IMR-90 (cell line): ENCODE measurements at regions not wholly inside any gene's neighbourhood (a gene's known extent, or its start where the extent isn't known, plus 50 kb on each side); places are given as distances from the start of the nearest gene placed in this dataset.
A peak's percentile ranks its signal among the peaks of the same experiment; 100 is the strongest.

ENCODE experiments used
- ATAC-seq: fragments of 200-7000 bp; cut with Tn5 transposase; 2 replicates; pipeline ENCODE4 v1.9.1; 2020; ENCODE audit warnings: low read depth, mild to moderate bottlenecking, moderate library complexity
- BruUV-seq: library from RNA; stranded (reverse); fragments of 400-500 nt; replicated peaks from 2 replicates; lab custom pipeline; 2021; lab: Mats Ljungman, UMichigan
- CTCF ChIA-PET: fragments of 300-600 bp; formaldehyde crosslinking; extraction: SDS; loops from one replicate; lab custom pipeline; 2021; ENCODE audit warnings: antibody characterized with exemption; lab: Yijun Ruan, JAX
- POLR2A ChIA-PET: fragments of 300-600 bp; sonication (Branson Sonifier 250); formaldehyde crosslinking; loops from one replicate; lab custom pipeline; 2022; ENCODE audit warnings: antibody characterized with exemption; ENCODE audit not compliant: unreplicated experiment; lab: Charles Lee
- DNase-seq: peaks from one replicate; pipeline ENCODE4 v3.0.0; 2013
- H2AFZ ChIP-seq: replicated peaks from 2 replicates; pipeline ENCODE3; 2013; ENCODE audit warnings: low read length, mild to moderate bottlenecking; ENCODE audit not compliant: poor library complexity
- H2AK5ac ChIP-seq: 2 replicates; pipeline ENCODE4 v1.6.1; 2013; ENCODE audit warnings: low read depth, low read length, inconsistent platforms
- H2AK9ac ChIP-seq: replicated peaks from 2 replicates; pipeline ENCODE3; 2013; ENCODE audit warnings: mild to moderate bottlenecking, low read depth, low read length, moderate library complexity; ENCODE audit not compliant: poor library complexity
- H2BK120ac ChIP-seq: 2 replicates; pipeline ENCODE4 v1.6.1; 2013; ENCODE audit warnings: low read depth, low read length, inconsistent platforms
- H2BK15ac ChIP-seq: 3 replicates; pipeline ENCODE4 v1.6.1; 2013; ENCODE audit warnings: low read depth, low read length, inconsistent platforms
- H2BK20ac ChIP-seq: 2 replicates; pipeline ENCODE4 v1.6.1; 2013; ENCODE audit warnings: low read depth, mild to moderate bottlenecking, inconsistent platforms, low read length, moderate library complexity
- H2BK5ac ChIP-seq: 2 replicates; pipeline ENCODE4 v1.6.1; 2013; ENCODE audit warnings: mild to moderate bottlenecking, low read depth, low read length, inconsistent platforms; ENCODE audit not compliant: poor library complexity, severe bottlenecking
- H3K14ac ChIP-seq: replicated peaks from 2 replicates; pipeline ENCODE4 v1.6.1; 2013; ENCODE audit warnings: low read depth, low read length, inconsistent platforms
- H3K18ac ChIP-seq: 2 replicates; pipeline ENCODE4 v1.6.1; 2013; ENCODE audit warnings: low read depth, low read length, control low read depth
- H3K23ac ChIP-seq: 2 replicates; pipeline ENCODE4 v1.6.1; 2013; ENCODE audit warnings: low read depth, low read length, inconsistent platforms
- H3K27ac ChIP-seq: 2 replicates; pipeline ENCODE4 v1.5.1; 2013; ENCODE audit warnings: mild to moderate bottlenecking, control low read depth, low read length; ENCODE audit not compliant: insufficient read depth
- H3K27me3 ChIP-seq: 2 replicates; pipeline ENCODE4 v1.6.1; 2013; ENCODE audit warnings: low read length; ENCODE audit not compliant: control insufficient read depth, insufficient read depth
- H3K36me3 ChIP-seq: 2 replicates; pipeline ENCODE4 v1.6.1; 2013; ENCODE audit warnings: low read length, mixed read lengths; ENCODE audit not compliant: control insufficient read depth, insufficient read depth
- H3K4ac ChIP-seq: 2 replicates; pipeline ENCODE4 v1.6.1; 2013; ENCODE audit warnings: low read depth, low read length, inconsistent platforms
- H3K4me1 ChIP-seq: 2 replicates; pipeline ENCODE4 v1.6.1; 2013; ENCODE audit warnings: low read length, mixed read lengths; ENCODE audit not compliant: control insufficient read depth, insufficient read depth
- H3K4me2 ChIP-seq: 2 replicates; pipeline ENCODE4 v1.6.1; 2013; ENCODE audit warnings: low read depth, mild to moderate bottlenecking, control low read depth, low read length, moderate library complexity
- H3K4me3 ChIP-seq: 2 replicates; pipeline ENCODE4 v1.5.1; 2013; ENCODE audit warnings: low read depth, mild to moderate bottlenecking, control low read depth, low read length, moderate library complexity; ENCODE audit not compliant: insufficient read depth
- H3K56ac ChIP-seq: 2 replicates; pipeline ENCODE4 v1.6.1; 2013; ENCODE audit warnings: low read length, inconsistent platforms; ENCODE audit not compliant: insufficient read depth; ENCODE audit errors: extremely low read depth
- H3K79me1 ChIP-seq, 2 experiments: 2 replicates each; pipeline ENCODE4 v1.6.1; 2013; ENCODE audit warnings: low read length in 2 of 2, inconsistent platforms in 1 of 2, low read depth in 1 of 2
- H3K9ac ChIP-seq: 2 replicates; pipeline ENCODE4 v1.6.1; 2013; ENCODE audit warnings: low read depth, low read length, control low read depth
- H3K9me1 ChIP-seq: 2 replicates; pipeline ENCODE4 v1.6.1; 2013; ENCODE audit warnings: low read length, inconsistent platforms; ENCODE audit not compliant: insufficient read depth
- H3K9me3 ChIP-seq: 2 replicates; pipeline ENCODE4 v1.6.1; 2013; ENCODE audit warnings: low read length; ENCODE audit not compliant: control insufficient read depth, insufficient read depth
- H4K20me1 ChIP-seq: 2 replicates; pipeline ENCODE4 v1.6.1; 2013; ENCODE audit warnings: low read length, inconsistent platforms; ENCODE audit not compliant: insufficient read depth
- H4K5ac ChIP-seq: 2 replicates; pipeline ENCODE4 v1.6.1; 2013; ENCODE audit warnings: mild to moderate bottlenecking, low read depth, low read length, control low read depth
- H4K8ac ChIP-seq, 2 experiments: 2 replicates each; pipeline ENCODE4 v1.6.1; 2013; ENCODE audit warnings: low read depth in 2 of 2, low read length in 2 of 2, control low read depth in 1 of 2, inconsistent platforms in 1 of 2
- H4K91ac ChIP-seq: 2 replicates; pipeline ENCODE4 v1.6.1; 2013; ENCODE audit warnings: low read depth, low read length, inconsistent platforms; ENCODE audit not compliant: insufficient read depth
- CEBPB ChIP-seq: IDR thresholded peaks from 2 replicates; pipeline ENCODE4 v1.6.1; 2012; ENCODE audit warnings: low read depth, low read length, improper control_type of control experiment
- CHD1 ChIP-seq: IDR thresholded peaks from 2 replicates; pipeline ENCODE4 v1.6.1; 2012; ENCODE audit warnings: low read depth, low read length, improper control_type of control experiment
- FOS ChIP-seq: fragments of 150-350 bp; IDR thresholded peaks from 2 replicates; pipeline ENCODE4 v1.6.1; 2016; ENCODE audit warnings: low read depth, low read length
- MAZ ChIP-seq: IDR thresholded peaks from 2 replicates; pipeline ENCODE4 v1.6.1; 2012; ENCODE audit warnings: low read depth, mild to moderate bottlenecking, low read length, improper control_type of control experiment, moderate library complexity, borderline replicate concordance
- MXI1 ChIP-seq: IDR thresholded peaks from 2 replicates; pipeline ENCODE4 v1.6.1; 2012; ENCODE audit warnings: low read depth, mild to moderate bottlenecking, low read length, moderate library complexity, borderline replicate concordance
- NFE2L2 ChIP-seq: fragments of 150-350 bp; IDR thresholded peaks from 2 replicates; pipeline ENCODE4 v1.6.1; 2016; ENCODE audit warnings: low read depth, mild to moderate bottlenecking, low read length
- POLR2A ChIP-seq: IDR thresholded peaks from 2 replicates; pipeline ENCODE4 v1.6.1; 2012; ENCODE audit warnings: mild to moderate bottlenecking, low read depth, low read length
- RAD21 ChIP-seq: IDR thresholded peaks from 2 replicates; pipeline ENCODE4 v1.6.1; 2012; ENCODE audit warnings: low read length, improper control_type of control experiment
- SMC3 ChIP-seq: fragments of 150-350 bp; IDR thresholded peaks from 2 replicates; pipeline ENCODE4 v1.6.1; 2016; ENCODE audit warnings: low read depth, mild to moderate bottlenecking, antibody characterized with exemption, low read length, moderate library complexity
- WGBS, 2 experiments: methylation state at CpG; one replicate each; pipeline versions ENCODE4 v1.1.5 to v1.1.7; 2013; ENCODE audit warnings: missing lambda C conversion rate in 2 of 2; ENCODE audit not compliant: insufficient read length in 1 of 2; ENCODE audit errors: extremely low coverage in 2 of 2; 5-methylcytosine and 5-hydroxymethylcytosine counted together
- dilution Hi-C: fragments of 300-500 bp; cut with HindIII; formaldehyde crosslinking; loops from one replicate; pipeline ENCODE4 v1.14.3; 2018; ENCODE audit warnings: low sequenced_read_pairs; ENCODE audit not compliant: unreplicated experiment
- in situ Hi-C: fragments of 300-500 bp; cut with MboI; formaldehyde crosslinking; loops from 3 replicates; pipeline ENCODE4 v1.14.3; 2019; ENCODE audit warnings: low sequenced_read_pairs, inconsistent platforms, mixed read lengths
- intact Hi-C: fragments of 100-400 bp; cut with micrococcal nuclease; formaldehyde crosslinking; loops from 2 replicates; pipeline ENCODE4 v1.10.0; 2022
- TF ChIP-seq, protein P1 (sequence below): fragments of 150-350 bp; IDR thresholded peaks from 2 replicates; pipeline ENCODE4 v1.6.1; 2017; ENCODE audit warnings: mild to moderate bottlenecking, antibody characterized with exemption, low read length, low read depth
- TF ChIP-seq, protein P2 (sequence below): fragments of 150-350 bp; IDR thresholded peaks from 2 replicates; pipeline ENCODE4 v1.6.1; 2016; ENCODE audit warnings: low read depth, mild to moderate bottlenecking, low read length, moderate library complexity, borderline replicate concordance

DNA sequence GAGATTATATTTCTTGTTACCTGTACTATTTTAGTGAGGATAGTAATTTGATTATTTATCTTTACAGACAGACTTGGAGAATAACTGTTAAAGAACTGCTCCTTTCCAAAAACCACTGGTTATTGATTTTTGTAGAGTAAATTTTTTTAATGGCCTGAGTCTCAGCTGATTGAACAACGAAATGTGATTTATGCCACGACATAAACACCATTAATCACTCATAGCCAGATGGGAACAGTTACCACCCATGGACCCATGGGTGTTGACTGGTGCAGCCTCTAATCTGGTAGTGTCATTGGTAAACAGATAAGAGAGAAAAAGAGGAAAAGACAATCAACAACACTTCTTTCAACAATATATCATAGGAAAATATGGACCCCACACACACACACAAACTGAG lies 101.4 kb upstream of the BEND6 start:
- Histone ChIP-seq H3K4me3 (no peak overlapping the region), H2BK20ac (no peak overlapping the region), H3K56ac (no peak overlapping the region), H3K79me1 (peaks cover 9 to 59% of the 10 kb centered on the region in 2 experiments; a peak in 3 of 4 replicates), H3K27ac (no peak overlapping the region), H2AK5ac (no peak overlapping the region), H3K4me1 (peaks cover 14% of the 10 kb centered on the region), H2BK120ac (no peak overlapping the region), H2BK5ac (no peak overlapping the region), H3K4ac (peak overlapping the region; percentile 60), H3K14ac (no peak overlapping the region), H3K23ac (no peak overlapping the region), H2AK9ac (no peak overlapping the region), H3K36me3 (no peaks in the 10 kb centered on the region), H4K91ac (no peak overlapping the region), H3K9ac (no peak overlapping the region), H4K20me1 (peaks cover 13% of the 10 kb centered on the region; the same call in 1 of the 2 replicates), H3K18ac (no peak overlapping the region), H2AFZ (no peak overlapping the region), H3K9me1 (peaks cover 10% of the 10 kb centered on the region; the same call in 1 of the 2 replicates), H4K5ac (no peak overlapping the region), H2BK15ac (no peak overlapping the region; the same call in 2 of the 3 replicates), H3K27me3 (no peaks in the 10 kb centered on the region), H3K9me3 (no peaks in the 10 kb centered on the region), H4K8ac (no peak overlapping the region), H3K4me2 (no peak overlapping the region)
- ATAC-seq: no peak
- dilution Hi-C loops (no loop called here), in situ Hi-C loops (loop anchor here (25.0 kb wide), 1 partner anchor 491 kb away; no protein-coding TSS in a partner anchor), intact Hi-C loops (loop anchor here (2.0 to 5.0 kb wide), 2 partner anchors 217 to 464 kb away; partner anchors contain the start of gene PRIM2)
- no CpG with 5 or more reads among the region's 2 CpGs for WGBS, 2 experiments
- ChIA-PET CTCF (interaction anchor here (1.0 to 2.7 kb wide), 2 partner anchors 9 to 11 kb away, joined by 3 to 21 read pairs; no protein-coding TSS in a partner anchor), POLR2A (no interaction called here)
- no peak for DNase-seq
- no peak for TF ChIP-seq POLR2A
- TF ChIP-seq RAD21: no peak
- no peak for TF ChIP-seq MAZ
- no peak for TF ChIP-seq CHD1
- no peak for TF ChIP-seq MXI1
- no peak for TF ChIP-seq NFE2L2
- TF ChIP-seq, protein P1, sequence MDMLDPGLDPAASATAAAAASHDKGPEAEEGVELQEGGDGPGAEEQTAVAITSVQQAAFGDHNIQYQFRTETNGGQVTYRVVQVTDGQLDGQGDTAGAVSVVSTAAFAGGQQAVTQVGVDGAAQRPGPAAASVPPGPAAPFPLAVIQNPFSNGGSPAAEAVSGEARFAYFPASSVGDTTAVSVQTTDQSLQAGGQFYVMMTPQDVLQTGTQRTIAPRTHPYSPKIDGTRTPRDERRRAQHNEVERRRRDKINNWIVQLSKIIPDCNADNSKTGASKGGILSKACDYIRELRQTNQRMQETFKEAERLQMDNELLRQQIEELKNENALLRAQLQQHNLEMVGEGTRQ: no peak
- no peak for TF ChIP-seq FOS
- TF ChIP-seq SMC3: no peak
- no peak for TF ChIP-seq CEBPB
- TF ChIP-seq, protein P2, sequence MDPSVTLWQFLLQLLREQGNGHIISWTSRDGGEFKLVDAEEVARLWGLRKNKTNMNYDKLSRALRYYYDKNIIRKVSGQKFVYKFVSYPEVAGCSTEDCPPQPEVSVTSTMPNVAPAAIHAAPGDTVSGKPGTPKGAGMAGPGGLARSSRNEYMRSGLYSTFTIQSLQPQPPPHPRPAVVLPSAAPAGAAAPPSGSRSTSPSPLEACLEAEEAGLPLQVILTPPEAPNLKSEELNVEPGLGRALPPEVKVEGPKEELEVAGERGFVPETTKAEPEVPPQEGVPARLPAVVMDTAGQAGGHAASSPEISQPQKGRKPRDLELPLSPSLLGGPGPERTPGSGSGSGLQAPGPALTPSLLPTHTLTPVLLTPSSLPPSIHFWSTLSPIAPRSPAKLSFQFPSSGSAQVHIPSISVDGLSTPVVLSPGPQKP: no peak
- no TSS peak for BruUV-seq
